Right atrium auricular region (tissue), 2 donors: ENCODE measurements at regions not wholly inside any gene's neighbourhood (a gene's known extent, or its start where the extent isn't known, plus 50 kb on each side); places are given as distances from the start of the nearest gene placed in this dataset.

ENCODE experiments used
- DNase-seq: peaks from one replicate; pipeline ENCODE4 v3.0.0-alpha.2; 2019; ENCODE audit warnings: low spot score
- H3K27ac ChIP-seq, 2 donors: fragments of 200-600 bp; sonication (generic); 1 replicate in 1 of 2; 2 replicates in 1 of 2; pipeline ENCODE4 v1.5.1; 2016 to 2019
- H3K27me3 ChIP-seq, 2 donors: fragments of 200-600 bp; sonication (generic); one replicate each; pipeline versions ENCODE4 v1.5.1 to v1.6.0; 2017 to 2019
- H3K36me3 ChIP-seq: fragments of 200-600 bp; sonication (generic); one replicate; pipeline ENCODE4 v1.5.1; 2016
- H3K4me1 ChIP-seq, 2 donors: fragments of 200-600 bp; sonication (generic); one replicate each; pipeline versions ENCODE4 v1.5.1 to v1.6.0; 2017 to 2019
- H3K4me3 ChIP-seq, 2 donors: fragments of 200-600 bp; sonication (generic); 1 replicate in 1 of 2; 2 replicates in 1 of 2; pipeline ENCODE4 v1.5.1; 2017 to 2019; ENCODE audit warnings: mild to moderate bottlenecking in 1 of 2, moderate library complexity in 1 of 2
- H3K9me3 ChIP-seq, 2 donors: fragments of 200-600 bp; sonication (generic); one replicate each; pipeline ENCODE4 v1.5.1; 2019
- TF ChIP-seq, protein P1 (sequence below), 2 donors: fragments of 200-600 bp; sonication (generic); IDR thresholded peaks; one replicate each; pipeline ENCODE4 v1.5.1; 2019; ENCODE audit warnings: antibody characterized with exemption in 2 of 2

DNA sequence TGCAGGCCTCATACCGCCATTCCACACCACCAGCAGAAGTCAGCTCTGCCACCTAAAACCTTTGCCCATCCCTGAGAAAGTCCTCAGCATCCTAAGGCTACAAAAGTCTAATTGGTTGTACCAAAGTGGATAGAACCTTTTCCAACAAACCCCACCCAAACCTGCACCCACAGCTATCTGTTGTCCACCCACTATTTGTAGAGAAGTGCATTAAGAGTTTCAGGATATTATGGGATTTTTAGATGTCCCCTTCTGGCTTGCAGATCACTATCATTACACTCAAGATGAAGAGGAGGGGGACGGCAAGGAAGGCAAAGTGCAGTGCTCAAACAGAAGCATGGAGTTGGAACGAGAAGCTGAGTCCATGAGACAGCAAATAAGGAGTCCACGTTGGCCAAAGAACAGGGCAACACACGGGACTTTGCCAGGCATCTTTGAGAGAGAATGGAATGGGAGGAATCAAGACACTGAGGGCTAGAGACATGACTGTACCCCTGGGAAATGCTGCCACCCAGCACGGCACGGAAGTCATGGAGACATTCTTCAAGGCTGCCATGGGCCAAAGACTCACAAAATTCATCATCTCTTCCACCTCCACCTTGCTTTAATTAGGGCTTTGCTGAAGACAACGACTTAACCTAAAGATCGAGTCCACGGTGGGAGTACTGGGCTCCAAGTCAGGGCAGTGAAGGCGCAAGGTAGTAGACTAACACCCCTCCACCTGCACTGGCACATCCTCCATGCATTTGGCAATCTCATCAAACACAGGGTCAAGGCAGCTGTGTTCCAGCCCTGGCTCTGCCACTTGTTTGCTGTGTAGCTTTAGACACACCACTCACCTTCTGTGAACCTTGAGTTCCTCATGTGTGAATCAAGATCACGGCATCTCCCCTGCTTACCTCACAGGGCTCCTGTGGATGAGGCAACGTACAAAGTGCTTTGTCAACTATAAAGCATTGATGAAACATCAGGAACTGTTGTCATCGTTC is 112.9 kb upstream of the TMEM45B start:
- no peaks in the 10 kb centered on the region for H3K4me1 ChIP-seq
- no peaks in the 10 kb centered on the region for H3K9me3 ChIP-seq
- no peak overlapping the region for H3K4me3 ChIP-seq
- no peak for DNase-seq
- no peaks in the 10 kb centered on the region for H3K27me3 ChIP-seq
- H3K36me3 ChIP-seq = no peaks in the 10 kb centered on the region
- H3K27ac ChIP-seq = no peak overlapping the region
- TF ChIP-seq, protein P1, sequence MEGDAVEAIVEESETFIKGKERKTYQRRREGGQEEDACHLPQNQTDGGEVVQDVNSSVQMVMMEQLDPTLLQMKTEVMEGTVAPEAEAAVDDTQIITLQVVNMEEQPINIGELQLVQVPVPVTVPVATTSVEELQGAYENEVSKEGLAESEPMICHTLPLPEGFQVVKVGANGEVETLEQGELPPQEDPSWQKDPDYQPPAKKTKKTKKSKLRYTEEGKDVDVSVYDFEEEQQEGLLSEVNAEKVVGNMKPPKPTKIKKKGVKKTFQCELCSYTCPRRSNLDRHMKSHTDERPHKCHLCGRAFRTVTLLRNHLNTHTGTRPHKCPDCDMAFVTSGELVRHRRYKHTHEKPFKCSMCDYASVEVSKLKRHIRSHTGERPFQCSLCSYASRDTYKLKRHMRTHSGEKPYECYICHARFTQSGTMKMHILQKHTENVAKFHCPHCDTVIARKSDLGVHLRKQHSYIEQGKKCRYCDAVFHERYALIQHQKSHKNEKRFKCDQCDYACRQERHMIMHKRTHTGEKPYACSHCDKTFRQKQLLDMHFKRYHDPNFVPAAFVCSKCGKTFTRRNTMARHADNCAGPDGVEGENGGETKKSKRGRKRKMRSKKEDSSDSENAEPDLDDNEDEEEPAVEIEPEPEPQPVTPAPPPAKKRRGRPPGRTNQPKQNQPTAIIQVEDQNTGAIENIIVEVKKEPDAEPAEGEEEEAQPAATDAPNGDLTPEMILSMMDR (IDR thresholded peaks at IDR 0.05) = no peak

DNA sequence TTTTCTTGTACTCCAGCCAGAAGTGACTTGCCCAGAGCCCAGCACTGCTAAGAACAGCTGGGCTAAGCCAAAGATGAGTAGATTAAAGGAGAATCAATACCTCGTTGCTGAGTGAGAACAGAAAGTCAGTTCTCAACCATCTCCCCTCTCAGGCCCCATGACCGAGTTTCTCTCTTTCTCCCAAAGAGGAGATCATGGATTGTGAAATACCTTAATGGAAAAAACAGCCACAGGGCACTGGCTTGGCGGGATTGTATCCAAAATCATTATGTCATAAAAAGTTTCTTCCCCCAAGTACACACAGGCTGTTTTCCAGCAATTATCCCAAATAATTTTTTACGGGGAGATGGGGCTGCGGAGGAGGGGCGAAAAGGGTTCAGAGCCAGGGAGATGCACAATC is 111.8 kb upstream of the TMEM45B start:
- DNase-seq = no peak
- Histone ChIP-seq H3K4me3 (no peak overlapping the region), H3K9me3 (no peaks in the 10 kb centered on the region), H3K27ac (no peak overlapping the region), H3K4me1 (no peaks in the 10 kb centered on the region), H3K27me3 (no peaks in the 10 kb centered on the region), H3K36me3 (no peaks in the 10 kb centered on the region)
- TF ChIP-seq, protein P1 (IDR thresholded peaks at IDR 0.05) = no peak

DNA sequence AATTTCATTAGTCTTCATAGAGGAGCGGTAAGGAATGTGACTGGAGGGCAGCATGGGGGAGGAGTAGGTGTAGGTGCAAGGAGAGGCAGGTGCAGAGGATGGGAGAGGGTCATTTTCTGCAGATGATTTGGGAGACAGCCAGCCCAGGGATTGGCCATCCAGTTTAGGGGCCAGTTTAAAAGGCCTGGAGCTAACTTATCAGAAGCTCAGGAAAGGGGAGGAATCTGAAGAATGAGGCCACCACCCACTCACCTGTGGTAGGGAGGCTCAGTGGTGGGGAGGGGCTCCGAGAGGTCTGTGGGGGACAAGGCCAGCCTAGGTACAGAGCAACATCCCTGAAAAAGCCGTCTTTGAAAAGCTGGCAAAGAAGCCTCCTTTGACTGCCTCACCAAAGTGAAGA is 110.8 kb upstream of the TMEM45B start:
- Histone ChIP-seq H3K36me3 (no peaks in the 10 kb centered on the region), H3K27me3 (no peaks in the 10 kb centered on the region), H3K4me1 (no peaks in the 10 kb centered on the region), H3K27ac (no peak overlapping the region), H3K4me3 (no peak overlapping the region), H3K9me3 (no peaks in the 10 kb centered on the region)
- DNase-seq = no peak
- TF ChIP-seq, protein P1 (IDR thresholded peaks at IDR 0.05) = no peak

DNA sequence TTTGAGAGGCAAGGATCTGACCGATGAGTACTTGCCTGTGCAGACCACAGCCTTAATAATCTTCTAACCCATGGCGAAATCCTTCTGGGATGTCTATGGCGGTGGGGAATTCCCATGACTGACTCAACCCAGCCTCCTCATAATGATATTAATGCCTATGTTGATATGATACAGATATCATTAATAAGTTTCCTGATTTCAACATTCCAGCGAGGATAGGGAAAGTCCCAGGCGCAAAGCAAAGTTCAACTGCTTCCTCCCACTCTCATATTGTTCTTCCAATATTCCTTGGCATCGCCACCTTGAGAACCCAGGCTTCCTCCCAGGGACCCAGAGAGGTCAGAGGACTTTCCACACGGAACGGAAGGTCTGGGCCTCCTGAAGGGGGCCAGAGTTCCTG is 110.3 kb upstream of the TMEM45B start:
- H3K9me3 ChIP-seq = no peaks in the 10 kb centered on the region
- H3K27ac ChIP-seq = no peak overlapping the region
- TF ChIP-seq, protein P1 (IDR thresholded peaks at IDR 0.05) = no peak
- H3K36me3 ChIP-seq = no peaks in the 10 kb centered on the region
- H3K4me1 ChIP-seq = no peaks in the 10 kb centered on the region
- no peak for DNase-seq
- H3K4me3 ChIP-seq = no peak overlapping the region
- no peaks in the 10 kb centered on the region for H3K27me3 ChIP-seq

DNA sequence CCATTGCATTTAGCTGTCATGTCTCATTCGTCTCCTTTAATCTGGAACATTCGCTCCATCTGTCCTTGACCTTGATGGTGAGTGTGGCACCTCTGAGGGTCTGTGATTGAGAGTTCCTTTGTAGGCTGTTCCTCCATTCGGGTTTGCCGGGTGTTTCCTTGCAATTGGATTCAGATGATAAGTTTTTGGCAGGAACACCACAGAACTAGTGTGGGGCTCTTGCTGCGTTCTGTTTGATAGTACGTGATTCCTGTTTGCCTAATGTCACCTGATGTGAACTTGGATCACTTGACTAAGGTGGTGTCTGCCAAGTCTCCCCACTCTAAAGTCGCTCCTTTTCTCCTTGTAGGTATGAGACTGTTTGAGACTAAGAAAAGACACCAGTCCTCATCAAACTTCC is 109.7 kb upstream of the TMEM45B start:
- Histone ChIP-seq H3K9me3 (no peaks in the 10 kb centered on the region), H3K4me3 (no peak overlapping the region), H3K27me3 (no peaks in the 10 kb centered on the region), H3K36me3 (no peaks in the 10 kb centered on the region), H3K27ac (no peak overlapping the region), H3K4me1 (no peaks in the 10 kb centered on the region)
- no peak for DNase-seq
- TF ChIP-seq, protein P1 (IDR thresholded peaks at IDR 0.05) = no peak
